H9 (cell line): ENCODE measurements at regions not wholly inside any gene's neighbourhood (a gene's known extent, or its start where the extent isn't known, plus 50 kb on each side); places are given as distances from the start of the nearest gene placed in this dataset.

Experiments used
- DNase-seq: peaks from one replicate; pipeline ENCODE4 v3.0.0-alpha.2; 2017
- H2AFZ ChIP-seq: one replicate; pipeline ENCODE4 v1.6.1; 2013; ENCODE audit warnings: mild to moderate bottlenecking, low read length, control low read depth, moderate library complexity
- H2AK5ac ChIP-seq: 2 replicates; pipeline ENCODE4 v1.6.1; 2013; ENCODE audit warnings: low read length, control low read depth, mixed read lengths; ENCODE audit not compliant: insufficient read length
- H2BK120ac ChIP-seq: one replicate; pipeline ENCODE4 v1.6.1; 2013; ENCODE audit warnings: low read depth, mild to moderate bottlenecking, low read length, control low read depth, inconsistent platforms; ENCODE audit not compliant: poor library complexity, severe bottlenecking
- H2BK12ac ChIP-seq: 2 replicates; pipeline ENCODE4 v1.6.1; 2013; ENCODE audit warnings: low read length, control low read depth, mixed read lengths, low read depth; ENCODE audit not compliant: insufficient read length
- H2BK15ac ChIP-seq: 2 replicates; pipeline ENCODE4 v1.6.1; 2013; ENCODE audit warnings: low read depth, low read length, control low read depth
- H2BK20ac ChIP-seq: one replicate; pipeline ENCODE4 v1.6.1; 2013; ENCODE audit warnings: low read depth, mild to moderate bottlenecking, low read length, control low read depth, inconsistent platforms; ENCODE audit not compliant: poor library complexity, severe bottlenecking
- H2BK5ac ChIP-seq: 2 replicates; pipeline ENCODE4 v1.6.1; 2013; ENCODE audit warnings: low read length, control low read depth, mixed read lengths; ENCODE audit not compliant: insufficient read length
- H3K14ac ChIP-seq: 2 replicates; pipeline ENCODE4 v1.6.1; 2013; ENCODE audit warnings: low read length, control low read depth; ENCODE audit not compliant: insufficient read depth
- H3K18ac ChIP-seq: 2 replicates; pipeline ENCODE4 v1.6.1; 2013; ENCODE audit warnings: low read depth, mild to moderate bottlenecking, mixed read lengths, low read length, control low read depth; ENCODE audit not compliant: insufficient read length
- H3K23ac ChIP-seq: 2 replicates; pipeline ENCODE4 v1.6.1; 2013; ENCODE audit warnings: low read length, control low read depth, mixed read lengths, low read depth; ENCODE audit not compliant: insufficient read length
- H3K23me2 ChIP-seq: 2 replicates; pipeline ENCODE4 v1.6.1; 2013; ENCODE audit warnings: low read depth, mild to moderate bottlenecking, mixed read lengths, low read length, control low read depth; ENCODE audit not compliant: insufficient read length, poor library complexity, severe bottlenecking
- H3K27ac ChIP-seq: 2 replicates; pipeline ENCODE4 v1.5.1; 2013; ENCODE audit warnings: low read length, control low read depth, mixed read lengths, low read depth; ENCODE audit not compliant: insufficient read length
- H3K27me3 ChIP-seq: 2 replicates; pipeline ENCODE4 v1.6.1; 2013; ENCODE audit warnings: low read length, control low read depth, inconsistent platforms; ENCODE audit not compliant: insufficient read depth
- H3K4ac ChIP-seq: 2 replicates; pipeline ENCODE4 v1.6.1; 2013; ENCODE audit warnings: low read depth, mild to moderate bottlenecking, control low read depth, inconsistent platforms, low read length, moderate library complexity
- H3K4me1 ChIP-seq: 2 replicates; pipeline ENCODE4 v1.6.1; 2013; ENCODE audit warnings: low read length, control low read depth, inconsistent platforms; ENCODE audit not compliant: insufficient read depth
- H3K4me2 ChIP-seq: 2 replicates; pipeline ENCODE4 v1.6.1; 2013; ENCODE audit warnings: low read length, control low read depth, mixed read lengths; ENCODE audit not compliant: insufficient read length, insufficient read depth
- H3K56ac ChIP-seq: 2 replicates; pipeline ENCODE4 v1.6.1; 2013; ENCODE audit warnings: low read depth, mild to moderate bottlenecking, mixed read lengths, low read length, control low read depth; ENCODE audit not compliant: insufficient read length
- H3K79me1 ChIP-seq: 2 replicates; pipeline ENCODE4 v1.6.1; 2013; ENCODE audit warnings: low read depth, mild to moderate bottlenecking, moderate library complexity, low read length, control low read depth, inconsistent platforms; ENCODE audit not compliant: insufficient read depth, poor library complexity, severe bottlenecking
- H3K79me2 ChIP-seq: 2 replicates; pipeline ENCODE4 v1.6.1; 2013; ENCODE audit warnings: low read length, control low read depth, inconsistent platforms; ENCODE audit not compliant: insufficient read depth
- H3K9ac ChIP-seq: 2 replicates; pipeline ENCODE4 v1.6.1; 2013; ENCODE audit warnings: low read length, control low read depth, mixed read lengths; ENCODE audit not compliant: insufficient read length; ENCODE audit errors: extremely low read depth
- H3K9me3 ChIP-seq: one replicate; pipeline ENCODE4 v1.6.1; 2013; ENCODE audit warnings: low read depth, low read length, inconsistent platforms; ENCODE audit not compliant: control insufficient read depth
- H3T11ph ChIP-seq: one replicate; pipeline ENCODE4 v1.6.1; 2013; ENCODE audit warnings: mild to moderate bottlenecking, low read length, control low read depth, inconsistent platforms
- H4K20me1 ChIP-seq: one replicate; pipeline ENCODE4 v1.6.1; 2013; ENCODE audit not compliant: control insufficient read depth, insufficient read length, insufficient read depth
- H4K5ac ChIP-seq: 2 replicates; pipeline ENCODE4 v1.6.1; 2013; ENCODE audit warnings: low read depth, mild to moderate bottlenecking, mixed read lengths, low read length, control low read depth; ENCODE audit not compliant: insufficient read length
- H4K8ac ChIP-seq: replicated peaks from 2 replicates; pipeline ENCODE4 v1.6.1; 2013; ENCODE audit warnings: low read length, control low read depth, mixed read lengths, low read depth; ENCODE audit not compliant: insufficient read length
- H4K91ac ChIP-seq: 2 replicates; pipeline ENCODE4 v1.6.1; 2013; ENCODE audit warnings: low read depth, mild to moderate bottlenecking, moderate library complexity, mixed read lengths, low read length, control low read depth; ENCODE audit not compliant: insufficient read length
- H3K27ac Mint-ChIP-seq, 3 experiments: 2 replicates in 2 of 3; 3 replicates in 1 of 3; pipeline ENCODE4 v1.8.0; 2020 to 2021; ENCODE audit warnings: mixed read lengths in 3 of 3, mild to moderate bottlenecking in 1 of 3, moderate library complexity in 1 of 3
- H3K27me3 Mint-ChIP-seq: 2 replicates; pipeline ENCODE4 v1.8.0; 2021; ENCODE audit warnings: low read depth, mild to moderate bottlenecking, moderate library complexity, mixed read lengths
- H3K36me3 Mint-ChIP-seq, 3 experiments: 2 replicates in 2 of 3; 3 replicates in 1 of 3; pipeline ENCODE4 v1.8.0; 2020 to 2021; ENCODE audit warnings: low read depth in 3 of 3, mixed read lengths in 3 of 3; ENCODE audit not compliant: insufficient read depth in 1 of 3
- H3K4me1 Mint-ChIP-seq, 2 experiments: 2 replicates each; pipeline ENCODE4 v1.8.0; 2020; ENCODE audit warnings: mixed read lengths in 2 of 2
- H3K4me3 Mint-ChIP-seq, 2 experiments: 2 replicates in 1 of 2; 3 replicates in 1 of 2; pipeline ENCODE4 v1.8.0; 2020 to 2021; ENCODE audit warnings: mild to moderate bottlenecking in 2 of 2, mixed read lengths in 2 of 2, moderate library complexity in 1 of 2
- H3K9me3 Mint-ChIP-seq, 2 experiments: 2 replicates in 1 of 2; 3 replicates in 1 of 2; pipeline ENCODE4 v1.8.0; 2020; ENCODE audit warnings: mild to moderate bottlenecking in 2 of 2, mixed read lengths in 2 of 2, moderate library complexity in 1 of 2
- CTCF ChIP-seq: fragments of 200-600 bp; sonication (generic); conservative IDR thresholded peaks from 3 replicates; pipeline ENCODE4 v1.8.0; 2021; ENCODE audit warnings: antibody characterized with exemption, mild to moderate bottlenecking
- WGBS: extraction: QIAGEN DNeasy Blood & Tissue Kit; methylation state at CpG from one replicate; pipeline ENCODE4 v1.1.7; 2013; ENCODE audit warnings: missing lambda C conversion rate, low lambda C conversion rate, mixed read lengths; ENCODE audit not compliant: insufficient read length; ENCODE audit errors: extremely low coverage; 5-methylcytosine and 5-hydroxymethylcytosine counted together

GRCh38 chr4:158991534-158992155 is 111.2 kb upstream of the RAPGEF2 start:
- DNase-seq: no peak
- H2BK15ac ChIP-seq: no peak overlapping the region
- H3K4me1 ChIP-seq: no peaks in the 10 kb centered on the region
- TF ChIP-seq CTCF: no peak
- no peak overlapping the region for H3K4ac ChIP-seq
- H4K20me1 ChIP-seq: no peaks in the 10 kb centered on the region
- no peak overlapping the region for H2BK12ac ChIP-seq
- no peak overlapping the region for H2AFZ ChIP-seq
- Mint-ChIP-seq H3K36me3 (peaks cover 0 to 6% (median 1%) of the 10 kb centered on the region in 3 experiments; a peak in 3 of 7 replicates), H3K27ac (no peak overlapping the region), H3K27me3 (no peaks in the 10 kb centered on the region), H3K4me1 (no peaks in the 10 kb centered on the region), H3K4me3 (no peak overlapping the region), H3K9me3 (peaks cover 12% of the 10 kb centered on the region in 2 experiments; a peak in 3 of 5 replicates)
- no peak overlapping the region for H3K4me2 ChIP-seq
- H3K14ac ChIP-seq: no peak overlapping the region
- H4K91ac ChIP-seq: no peak overlapping the region
- H3K23me2 ChIP-seq: no peaks in the 10 kb centered on the region
- H2BK20ac ChIP-seq: no peak overlapping the region
- H3K9ac ChIP-seq: no peak overlapping the region
- WGBS: no CpG with 5 or more reads among the region's 5 CpGs
- H2BK5ac ChIP-seq: no peak overlapping the region
- no peak overlapping the region for H4K8ac ChIP-seq
- no peak overlapping the region for H3K18ac ChIP-seq
- no peak overlapping the region for H3K56ac ChIP-seq
- H2AK5ac ChIP-seq: no peak overlapping the region
- H3K27me3 ChIP-seq: no peaks in the 10 kb centered on the region
- no peak overlapping the region for H4K5ac ChIP-seq
- H3K79me1 ChIP-seq: no peaks in the 10 kb centered on the region
- no peaks in the 10 kb centered on the region for H3K79me2 ChIP-seq
- no peak overlapping the region for H2BK120ac ChIP-seq
- no peak overlapping the region for H3K27ac ChIP-seq
- no peak overlapping the region for H3T11ph ChIP-seq
- H3K23ac ChIP-seq: no peak overlapping the region
- H3K9me3 ChIP-seq: no peaks in the 10 kb centered on the region
